ENCODE measurements at regions not wholly inside any gene's neighbourhood (a gene's known extent, or its start where the extent isn't known, plus 50 kb on each side); places are given as distances from the start of the nearest gene placed in this dataset.

GRCh38 chr9:95718263-95718662 is 157.2 kb upstream of the ERCC6L2 start:
- TF ChIP-seq GATA2 (IDR thresholded peaks at IDR 0.05; ENCODE audit: low read depth, low read length) (no peak), GATA3 (IDR thresholded peaks at IDR 0.05; ENCODE audit: low read depth, low read length) (no peak)

Data from SH-SY5Y (cell line).